ENCODE measurements at regions not wholly inside any gene's neighbourhood (a gene's known extent, or its start where the extent isn't known, plus 50 kb on each side); places are given as distances from the start of the nearest gene placed in this dataset.

- no peak overlapping the region for H3K4me3 ChIP-seq (ENCODE audit: low read length)
- H3K9me3 Mint-ChIP-seq = no peaks in the 10 kb centered on the region
- H3K36me3 Mint-ChIP-seq (ENCODE audit: low read depth) = no peaks in the 10 kb centered on the region
- no peak overlapping the region for H3K27ac ChIP-seq (ENCODE audit: low read depth in 1 of 2, low read length in 2 of 2)
- no peaks in the 10 kb centered on the region for H3K27me3 Mint-ChIP-seq
- intact Hi-C loops (cut with DNase I, micrococcal nuclease) = no loop called here
- no peak overlapping the region for H3K27ac Mint-ChIP-seq
- peaks cover 7% of the 10 kb centered on the region for H3K4me1 ChIP-seq (ENCODE audit: insufficient read depth, low read length)
- ATAC-seq (ENCODE audit: poor library complexity) = no peak
- DNase-seq = no peak
- TF ChIP-seq CTCF (IDR thresholded peaks at IDR 0.05) = no peak
- no peaks in the 10 kb centered on the region for H3K36me3 ChIP-seq (ENCODE audit: insufficient read depth, low read length)
- no peaks in the 10 kb centered on the region for H3K27me3 ChIP-seq (ENCODE audit: control insufficient read depth in 1 of 2, insufficient read depth in 2 of 2, low read length in 2 of 2)
- no peak overlapping the region for H3K4me3 Mint-ChIP-seq
- H3K9me3 ChIP-seq (ENCODE audit: control insufficient read depth in 1 of 2, insufficient read depth in 1 of 2, low read length in 2 of 2) = no peaks in the 10 kb centered on the region
- CTCF ChIA-PET = interaction anchor here (0.6 kb wide), 1 partner anchor 338 kb away, joined by 4 read pairs; no protein-coding TSS in a partner anchor
- POLR2A ChIA-PET = no interaction called here
- peaks cover 12% of the 10 kb centered on the region for H3K4me1 Mint-ChIP-seq (ENCODE audit: low read depth)
Observed at GRCh38 chr16:48435318-48435680, 50.1 kb upstream of the SIAH1 start.
